ENCODE measurements at regions not wholly inside any gene's neighbourhood (a gene's known extent, or its start where the extent isn't known, plus 50 kb on each side); places are given as distances from the start of the nearest gene placed in this dataset.
A peak's percentile ranks its signal among the peaks of the same experiment; 100 is the strongest.

DNA sequence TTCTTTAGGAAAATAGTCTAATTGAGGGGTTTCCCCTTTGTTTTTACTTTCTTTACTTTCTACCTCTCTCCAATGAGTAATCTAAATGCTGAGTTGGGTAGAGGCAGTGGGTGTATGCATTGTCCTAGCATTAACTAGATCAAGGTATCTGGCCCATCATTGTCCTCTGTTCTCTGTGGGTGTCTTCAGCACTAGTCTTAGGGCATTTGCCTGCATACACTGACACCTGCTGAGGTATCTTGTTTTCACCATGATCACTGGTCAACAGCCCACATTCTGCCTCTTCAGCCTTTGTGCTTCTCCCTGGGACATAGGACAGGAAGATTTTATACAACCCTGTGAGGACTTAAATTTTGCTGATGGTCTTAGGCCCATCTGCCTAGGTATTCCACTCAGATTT is 371.1 kb downstream of the RAB38 start:
- no peaks in the 10 kb centered on the region for H3K4me1 ChIP-seq (replicated peaks in 1 of 4; ENCODE audit: control insufficient read depth in 3 of 4, insufficient read depth in 4 of 4, low read length in 3 of 4)

More for the DNA sequence above, 371.1 kb downstream of the RAB38 start:
- H3K9me3 ChIP-seq (ENCODE audit: insufficient read depth in 2 of 2, low read depth in 1 of 2, low read length in 1 of 2): no peaks in the 10 kb centered on the region
- H2BK20ac ChIP-seq (ENCODE audit: low read length): no peak overlapping the region
- H2AK5ac ChIP-seq (ENCODE audit: low read depth, low read length): no peak overlapping the region
- POLR2A ChIA-PET (ENCODE audit: partially characterized antibody): no interaction called here
- H4K8ac ChIP-seq (ENCODE audit: extremely low read depth, insufficient read depth, low read length): no peak overlapping the region
- no peaks in the 10 kb centered on the region for H3K79me1 ChIP-seq (ENCODE audit: low read depth, low read length)
- H3K4me2 ChIP-seq (ENCODE audit: insufficient read depth in 1 of 2, low read depth in 2 of 2, low read length in 2 of 2): no peak overlapping the region
- FAIRE-seq (peak; percentile 75), DNase-seq (ENCODE audit: low read depth in 1 of 2, low spot score in 2 of 2) (no peak)
- H3K18ac ChIP-seq (ENCODE audit: extremely low read depth, low read length): no peak overlapping the region
- no peaks in the 10 kb centered on the region for H3K27me3 ChIP-seq (replicated peaks in 1 of 4; ENCODE audit: control insufficient read depth in 3 of 4, extremely low read depth in 1 of 4, insufficient read depth in 3 of 4, low read length in 3 of 4)
- H3K23me2 ChIP-seq (ENCODE audit: low read depth, low read length): no peaks in the 10 kb centered on the region
- no peaks in the 10 kb centered on the region for H4K20me1 ChIP-seq (replicated peaks in 1 of 2; ENCODE audit: control insufficient read depth in 1 of 2, insufficient read depth in 2 of 2, low read length in 2 of 2)
- H2BK5ac ChIP-seq (ENCODE audit: low read depth, low read length): no peak overlapping the region
- H3K56ac ChIP-seq (replicated peaks; ENCODE audit: insufficient read length, low read depth, low read length): no peak overlapping the region
- H3K9ac ChIP-seq (replicated peaks in 1 of 4; ENCODE audit: extremely low read depth in 1 of 4, low read depth in 3 of 4, low read length in 3 of 4): no peak overlapping the region
- H2BK120ac ChIP-seq (replicated peaks; ENCODE audit: low read depth, low read length): no peak overlapping the region
- no peak overlapping the region for H2AFZ ChIP-seq (ENCODE audit: low read length)
- no peak overlapping the region for H2BK12ac ChIP-seq (ENCODE audit: low read depth, low read length)
- no peak overlapping the region for H3K23ac ChIP-seq (ENCODE audit: insufficient read length)
- H2BK15ac ChIP-seq (ENCODE audit: low read length): no peak overlapping the region
- H3K36me3 ChIP-seq (ENCODE audit: control insufficient read depth in 2 of 4, insufficient read depth in 4 of 4, low read length in 3 of 4): no peaks in the 10 kb centered on the region
- H4K91ac ChIP-seq (replicated peaks; ENCODE audit: insufficient read length, low read length): no peak overlapping the region
- H3K79me2 ChIP-seq (ENCODE audit: control insufficient read depth in 1 of 2, insufficient read depth in 2 of 2, low read length in 2 of 2): no peaks in the 10 kb centered on the region
- CTCF ChIA-PET (ENCODE audit: partially characterized antibody): no interaction called here
- H4K5ac ChIP-seq (ENCODE audit: insufficient read length, low read depth, low read length): no peak overlapping the region
- H3K27ac ChIP-seq (ENCODE audit: low read depth, low read length): no peak overlapping the region
- H3K4ac ChIP-seq (replicated peaks; ENCODE audit: insufficient read length, low read depth, low read length): no peak overlapping the region
- H3K4me3 ChIP-seq (ENCODE audit: extremely low read depth in 1 of 4, insufficient read depth in 2 of 4, low read depth in 3 of 4, low read length in 4 of 4): no peak overlapping the region
- no peak overlapping the region for H3K14ac ChIP-seq (ENCODE audit: insufficient read length)
- no peak for TF ChIP-seq RXRA (IDR thresholded peaks at IDR 0.05; ENCODE audit: insufficient read depth, low read depth, low read length)
- TF ChIP-seq CHD2 (IDR thresholded peaks at IDR 0.05; ENCODE audit: low read length): no peak
- no peak for TF ChIP-seq ASH2L (IDR thresholded peaks at IDR 0.05; ENCODE audit: low read length)
- no peak for TF ChIP-seq KDM1A (IDR thresholded peaks at IDR 0.05; ENCODE audit: borderline replicate concordance, low read length)
- peak; percentile 69 for TF ChIP-seq NANOG (IDR thresholded peaks at IDR 0.05; ENCODE audit: insufficient read depth, low read depth, low read length, poor library complexity, severe bottlenecking)
- TF ChIP-seq RAD21 (IDR thresholded peaks at IDR 0.05 in 1 of 2, conservative IDR thresholded peaks at IDR 0.05 in 1 of 2; ENCODE audit: low read depth in 2 of 2, low read length in 2 of 2): peak; percentile 34 to 45
- peak; percentile 3; the same call in 1 of the 2 replicates for TF ChIP-seq TEAD4 (IDR thresholded peaks at IDR 0.05; ENCODE audit: low read depth, low read length)
